Neutrophil (primary cell): ENCODE measurements at regions not wholly inside any gene's neighbourhood (a gene's known extent, or its start where the extent isn't known, plus 50 kb on each side); places are given as distances from the start of the nearest gene placed in this dataset.
"Not testable (repeated sequence)": the region's sequence is repeated elsewhere in the genome, so short reads cannot be mapped to it uniquely, and the experiment has no call there.

ENCODE experiments used
- H3K27ac ChIP-seq: fragments of 200-600 bp; sonication (generic); 2 replicates; pipeline ENCODE4 v1.5.1; 2016; ENCODE audit warnings: mild to moderate bottlenecking, moderate library complexity
- H3K27me3 ChIP-seq: fragments of 200-600 bp; sonication (generic); 2 replicates; pipeline ENCODE4 v1.6.0; 2016; ENCODE audit warnings: mild to moderate bottlenecking
- H3K36me3 ChIP-seq: fragments of 200-600 bp; sonication (generic); 2 replicates; pipeline ENCODE4 v1.5.1; 2017
- H3K4me1 ChIP-seq, 2 experiments: fragments of 200-600 bp in 1 of 2; sonication (generic) in 1 of 2; 1 replicate in 1 of 2; 2 replicates in 1 of 2; pipeline versions ENCODE4 v1.5.1 to v1.6.1; 2013 to 2016; ENCODE audit warnings: low read depth in 1 of 2, low read length in 1 of 2, mild to moderate bottlenecking in 1 of 2, moderate library complexity in 1 of 2; ENCODE audit not compliant: control insufficient read depth in 1 of 2, insufficient read depth in 1 of 2
- H3K4me3 ChIP-seq, 2 experiments: fragments of 200-600 bp in 1 of 2; sonication (generic) in 1 of 2; 1 replicate in 1 of 2; 2 replicates in 1 of 2; pipeline ENCODE4 v1.5.1; 2013 to 2016; ENCODE audit warnings: low read depth in 1 of 2, low read length in 1 of 2, mild to moderate bottlenecking in 1 of 2, moderate library complexity in 1 of 2
- H3K9me3 ChIP-seq: fragments of 200-600 bp; sonication (generic); 2 replicates; pipeline ENCODE4 v1.5.1; 2016
- TF ChIP-seq, protein P1 (sequence below): fragments of 200-600 bp; sonication (generic); IDR thresholded peaks from 2 replicates; pipeline ENCODE4 v1.5.1; 2016; ENCODE audit warnings: antibody characterized with exemption

DNA sequence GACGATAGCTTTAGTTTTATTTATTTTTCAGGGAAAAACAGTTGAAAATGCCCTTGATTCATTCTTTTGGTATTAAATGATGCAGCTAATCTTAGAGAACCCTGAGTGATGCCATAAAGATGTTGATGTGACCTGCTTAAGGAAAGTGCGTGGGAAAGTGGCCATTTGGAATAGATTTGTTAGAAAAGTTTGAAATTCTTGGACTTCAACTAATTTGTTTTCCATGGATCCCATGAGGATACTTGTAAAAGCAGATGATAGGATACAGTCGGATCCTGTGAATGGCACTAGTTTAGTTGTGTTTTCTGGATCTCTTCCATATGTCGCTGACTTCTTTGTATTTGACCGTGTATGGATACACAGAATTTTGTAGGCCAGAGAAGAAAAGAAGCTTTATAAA lies 69.0 kb downstream of the SEPTIN7 start:
- no peak overlapping the region for H3K27ac ChIP-seq
- peaks cover 4% of the 10 kb centered on the region in 2 experiments for H3K4me1 ChIP-seq
- no peaks in the 10 kb centered on the region for H3K27me3 ChIP-seq
- no peak overlapping the region for H3K4me3 ChIP-seq
- peaks cover 48% of the 10 kb centered on the region for H3K36me3 ChIP-seq
- TF ChIP-seq, protein P1, sequence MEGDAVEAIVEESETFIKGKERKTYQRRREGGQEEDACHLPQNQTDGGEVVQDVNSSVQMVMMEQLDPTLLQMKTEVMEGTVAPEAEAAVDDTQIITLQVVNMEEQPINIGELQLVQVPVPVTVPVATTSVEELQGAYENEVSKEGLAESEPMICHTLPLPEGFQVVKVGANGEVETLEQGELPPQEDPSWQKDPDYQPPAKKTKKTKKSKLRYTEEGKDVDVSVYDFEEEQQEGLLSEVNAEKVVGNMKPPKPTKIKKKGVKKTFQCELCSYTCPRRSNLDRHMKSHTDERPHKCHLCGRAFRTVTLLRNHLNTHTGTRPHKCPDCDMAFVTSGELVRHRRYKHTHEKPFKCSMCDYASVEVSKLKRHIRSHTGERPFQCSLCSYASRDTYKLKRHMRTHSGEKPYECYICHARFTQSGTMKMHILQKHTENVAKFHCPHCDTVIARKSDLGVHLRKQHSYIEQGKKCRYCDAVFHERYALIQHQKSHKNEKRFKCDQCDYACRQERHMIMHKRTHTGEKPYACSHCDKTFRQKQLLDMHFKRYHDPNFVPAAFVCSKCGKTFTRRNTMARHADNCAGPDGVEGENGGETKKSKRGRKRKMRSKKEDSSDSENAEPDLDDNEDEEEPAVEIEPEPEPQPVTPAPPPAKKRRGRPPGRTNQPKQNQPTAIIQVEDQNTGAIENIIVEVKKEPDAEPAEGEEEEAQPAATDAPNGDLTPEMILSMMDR, result no peak
- H3K9me3 ChIP-seq, result no peaks in the 10 kb centered on the region

GRCh38 chr7:35871856-35872255 lies 71.0 kb downstream of the SEPTIN7 start:
- Histone ChIP-seq H3K36me3 (peaks cover 40% of the 10 kb centered on the region), H3K9me3 (no peaks in the 10 kb centered on the region), H3K4me1 (peaks cover 4% of the 10 kb centered on the region in 2 experiments), H3K27me3 (no peaks in the 10 kb centered on the region), H3K27ac (no peak overlapping the region), H3K4me3 (no peak overlapping the region)
- TF ChIP-seq, protein P1, result no peak

DNA sequence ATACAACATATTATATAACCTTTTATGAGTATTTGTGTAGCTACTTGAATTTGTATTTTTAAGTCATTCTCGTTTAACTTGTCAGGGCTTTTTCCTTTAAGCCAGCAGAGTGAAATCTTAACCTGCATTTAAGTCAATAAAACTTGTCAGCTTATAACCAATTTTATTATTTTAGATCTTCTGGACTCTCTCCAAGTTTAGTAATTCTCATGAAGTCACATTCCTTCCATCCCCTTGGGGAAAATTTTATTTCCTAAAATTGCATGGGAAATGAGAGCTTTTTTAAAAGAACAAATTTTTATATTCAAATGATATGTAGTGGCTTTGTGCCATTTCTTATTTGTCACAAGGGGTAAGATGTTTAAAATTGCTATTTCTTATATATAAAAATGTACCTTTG lies 74.0 kb downstream of the SEPTIN7 start:
- H3K36me3 ChIP-seq, result peaks cover 34% of the 10 kb centered on the region
- no peaks in the 10 kb centered on the region for H3K9me3 ChIP-seq
- no peaks in the 10 kb centered on the region for H3K27me3 ChIP-seq
- no peaks in the 10 kb centered on the region for H3K4me1 ChIP-seq
- no peak overlapping the region for H3K27ac ChIP-seq
- TF ChIP-seq, protein P1, result no peak
- H3K4me3 ChIP-seq, result no peak overlapping the region

DNA sequence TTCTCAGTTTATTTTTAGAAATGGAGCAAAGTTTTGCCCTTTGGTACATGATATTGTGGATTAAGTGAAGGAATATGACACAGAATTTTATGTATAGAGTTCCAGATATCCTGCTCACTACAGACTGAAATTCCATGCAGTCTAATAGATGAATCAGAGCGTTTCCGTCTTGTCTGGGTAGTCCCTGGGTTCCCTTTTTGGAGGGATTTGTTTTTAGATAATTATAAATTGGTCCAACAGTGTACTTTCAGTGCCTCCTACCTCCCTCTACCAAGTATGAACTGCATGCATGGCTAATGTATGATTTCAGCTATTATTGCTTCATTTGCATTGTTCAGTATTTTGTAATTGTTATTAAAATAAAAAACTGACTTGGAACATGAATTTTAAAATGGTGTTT lies 74.4 kb downstream of the SEPTIN7 start:
- H3K27me3 ChIP-seq, result no peaks in the 10 kb centered on the region
- H3K36me3 ChIP-seq, result peaks cover 34% of the 10 kb centered on the region
- no peak overlapping the region for H3K27ac ChIP-seq
- no peak overlapping the region for H3K4me3 ChIP-seq
- H3K4me1 ChIP-seq, result no peaks in the 10 kb centered on the region
- H3K9me3 ChIP-seq, result no peaks in the 10 kb centered on the region
- TF ChIP-seq, protein P1, result no peak

DNA sequence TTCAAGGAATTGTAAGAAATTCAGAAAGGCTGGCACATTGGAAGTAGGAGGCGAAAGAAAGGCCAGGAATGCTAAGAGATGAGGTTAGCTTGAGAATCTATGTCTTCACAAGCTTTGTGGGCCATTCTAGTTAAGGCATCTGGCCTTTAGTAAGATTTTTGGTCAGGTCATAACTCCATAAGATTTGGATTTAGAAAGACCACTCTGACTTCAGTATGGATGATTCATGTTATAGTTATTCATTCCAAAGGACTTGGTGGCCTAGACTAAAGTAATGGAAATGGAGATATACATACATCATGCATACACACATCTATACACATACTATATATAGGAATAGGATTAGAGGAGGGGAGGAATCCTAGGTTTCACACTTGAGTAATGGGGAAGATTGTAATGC lies 77.5 kb downstream of the SEPTIN7 start:
- Histone ChIP-seq H3K27ac (no peak overlapping the region), H3K36me3 (peaks cover 42% of the 10 kb centered on the region), H3K27me3 (no peaks in the 10 kb centered on the region), H3K4me1 (no peaks in the 10 kb centered on the region), H3K4me3 (no peak overlapping the region), H3K9me3 (no peaks in the 10 kb centered on the region)
- TF ChIP-seq, protein P1, result no peak

- H3K4me3 ChIP-seq, H3K27ac ChIP-seq, H3K9me3 ChIP-seq, H3K4me1 ChIP-seq, H3K27me3 ChIP-seq: not testable (repeated sequence)
- peaks cover 82% of the 10 kb centered on the region for H3K36me3 ChIP-seq
These were observed 86.6 kb downstream of the SEPTIN7 start for GRCh38 chr7:35887430-35887829.
